HepG2 (cell line): ENCODE measurements at regions not wholly inside any gene's neighbourhood (a gene's known extent, or its start where the extent isn't known, plus 50 kb on each side); places are given as distances from the start of the nearest gene placed in this dataset.

Source experiments
- ADNP ChIP-seq: sonication (generic); formaldehyde crosslinking; IDR thresholded peaks from 2 replicates; pipeline ENCODE4 v1.4.0; 2020; ENCODE audit warnings: missing genetic modification reagents
- TF ChIP-seq, protein P1 (sequence below): sonication (generic); formaldehyde crosslinking; IDR thresholded peaks from 2 replicates; pipeline ENCODE4 v1.4.0; 2020; ENCODE audit warnings: missing genetic modification reagents

DNA sequence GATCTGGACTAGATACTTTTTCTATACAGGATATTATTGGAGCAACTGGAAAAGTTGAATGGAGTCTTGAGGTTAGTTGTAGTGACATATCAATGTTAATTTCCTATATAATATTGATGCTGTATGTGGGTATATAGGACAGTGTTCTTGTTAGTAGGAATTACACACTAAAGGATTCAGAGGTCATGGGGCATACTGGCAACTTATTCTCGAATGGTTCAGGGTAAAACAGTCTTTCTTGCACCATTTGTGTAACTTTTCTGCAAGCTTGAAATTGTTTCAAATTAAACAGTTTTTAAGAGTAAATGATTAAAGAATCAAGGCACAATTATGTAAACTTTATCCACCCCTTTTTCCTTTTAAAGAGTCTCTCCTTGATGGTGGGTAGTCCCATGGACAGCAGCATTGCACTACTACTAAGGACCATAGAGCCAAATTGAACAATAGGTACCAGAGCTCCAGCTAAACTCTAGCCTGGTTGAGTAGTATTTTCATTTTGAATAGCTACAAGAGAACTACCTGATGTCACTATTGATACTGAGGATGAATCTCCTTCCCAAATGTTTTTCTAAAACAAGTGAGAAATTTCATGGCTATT is 70.1 kb downstream of the DMP1 start:
- TF ChIP-seq ADNP (CRISPR knock-in tag): no peak
- TF ChIP-seq, protein P1, sequence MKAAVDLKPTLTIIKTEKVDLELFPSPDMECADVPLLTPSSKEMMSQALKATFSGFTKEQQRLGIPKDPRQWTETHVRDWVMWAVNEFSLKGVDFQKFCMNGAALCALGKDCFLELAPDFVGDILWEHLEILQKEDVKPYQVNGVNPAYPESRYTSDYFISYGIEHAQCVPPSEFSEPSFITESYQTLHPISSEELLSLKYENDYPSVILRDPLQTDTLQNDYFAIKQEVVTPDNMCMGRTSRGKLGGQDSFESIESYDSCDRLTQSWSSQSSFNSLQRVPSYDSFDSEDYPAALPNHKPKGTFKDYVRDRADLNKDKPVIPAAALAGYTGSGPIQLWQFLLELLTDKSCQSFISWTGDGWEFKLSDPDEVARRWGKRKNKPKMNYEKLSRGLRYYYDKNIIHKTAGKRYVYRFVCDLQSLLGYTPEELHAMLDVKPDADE: no peak
